Fibroblast of gingiva (primary cell): ENCODE measurements at regions not wholly inside any gene's neighbourhood (a gene's known extent, or its start where the extent isn't known, plus 50 kb on each side); places are given as distances from the start of the nearest gene placed in this dataset.
A peak's percentile ranks its signal among the peaks of the same experiment; 100 is the strongest.

ENCODE experiments used
- DNase-seq: peaks from one replicate; pipeline ENCODE4 v3.0.0-alpha.2; 2011; ENCODE audit warnings: low read depth

- peak; percentile 14 for DNase-seq
Measured at GRCh38 chr21:39105341-39105765, 77.9 kb downstream of the PSMG1 start.

GRCh38 chr21:39104911-39105310 lies 78.3 kb downstream of the PSMG1 start:
- no peak for DNase-seq

- peak; percentile 57 for DNase-seq
Measured at GRCh38 chr21:39103689-39104088, 79.6 kb downstream of the PSMG1 start.

- DNase-seq = no peak
Measured at GRCh38 chr21:39099859-39100258, 83.4 kb downstream of the PSMG1 start.

GRCh38 chr21:39098696-39099200 lies 84.5 kb downstream of the PSMG1 start:
- no peak for DNase-seq

- no peak for DNase-seq
Measured at GRCh38 chr21:39097981-39098380, 85.3 kb downstream of the PSMG1 start.

- DNase-seq = no peak
Measured at GRCh38 chr21:39097335-39097861, 85.9 kb downstream of the PSMG1 start.

GRCh38 chr21:39096754-39097153 lies 86.5 kb downstream of the PSMG1 start:
- no peak for DNase-seq

GRCh38 chr21:39095681-39096080 lies 87.6 kb downstream of the PSMG1 start:
- DNase-seq = no peak

- peak; percentile 53 for DNase-seq
Measured at GRCh38 chr21:39094847-39095579, 88.2 kb downstream of the PSMG1 start.

GRCh38 chr21:39094087-39094780 lies 89.0 kb downstream of the PSMG1 start:
- DNase-seq = no peak

GRCh38 chr21:39093526-39093925 lies 89.7 kb downstream of the PSMG1 start:
- no peak for DNase-seq

GRCh38 chr21:39088831-39089380 lies 94.3 kb downstream of the PSMG1 start:
- DNase-seq = peak; percentile 42

- no peak for DNase-seq
Measured at GRCh38 chr21:39088031-39088370, 95.2 kb downstream of the PSMG1 start.

GRCh38 chr21:39087238-39088030 lies 95.8 kb downstream of the PSMG1 start:
- DNase-seq = no peak

- DNase-seq = no peak
Measured at GRCh38 chr21:39086547-39086946, 96.7 kb downstream of the PSMG1 start.

- DNase-seq = no peak
Measured at GRCh38 chr21:39085843-39086405, 97.3 kb downstream of the PSMG1 start.

GRCh38 chr21:39084979-39085729 lies 98.1 kb downstream of the PSMG1 start:
- DNase-seq = no peak

GRCh38 chr21:39084073-39084472 lies 99.2 kb downstream of the PSMG1 start:
- DNase-seq = no peak

GRCh38 chr21:39083377-39084008 lies 99.8 kb downstream of the PSMG1 start:
- DNase-seq = peak; percentile 57
